GM21367 (cell line): ENCODE measurements at regions not wholly inside any gene's neighbourhood (a gene's known extent, or its start where the extent isn't known, plus 50 kb on each side); places are given as distances from the start of the nearest gene placed in this dataset.
"Not testable (repeated sequence)": the region's sequence is repeated elsewhere in the genome, so short reads cannot be mapped to it uniquely, and the experiment has no call there.

Experiments used
- ATAC-seq: cut with Tn5 transposase; IDR thresholded peaks from one replicate; pipeline ENCODE4 v1.9.1; 2021; ENCODE audit not compliant: unreplicated experiment

DNA sequence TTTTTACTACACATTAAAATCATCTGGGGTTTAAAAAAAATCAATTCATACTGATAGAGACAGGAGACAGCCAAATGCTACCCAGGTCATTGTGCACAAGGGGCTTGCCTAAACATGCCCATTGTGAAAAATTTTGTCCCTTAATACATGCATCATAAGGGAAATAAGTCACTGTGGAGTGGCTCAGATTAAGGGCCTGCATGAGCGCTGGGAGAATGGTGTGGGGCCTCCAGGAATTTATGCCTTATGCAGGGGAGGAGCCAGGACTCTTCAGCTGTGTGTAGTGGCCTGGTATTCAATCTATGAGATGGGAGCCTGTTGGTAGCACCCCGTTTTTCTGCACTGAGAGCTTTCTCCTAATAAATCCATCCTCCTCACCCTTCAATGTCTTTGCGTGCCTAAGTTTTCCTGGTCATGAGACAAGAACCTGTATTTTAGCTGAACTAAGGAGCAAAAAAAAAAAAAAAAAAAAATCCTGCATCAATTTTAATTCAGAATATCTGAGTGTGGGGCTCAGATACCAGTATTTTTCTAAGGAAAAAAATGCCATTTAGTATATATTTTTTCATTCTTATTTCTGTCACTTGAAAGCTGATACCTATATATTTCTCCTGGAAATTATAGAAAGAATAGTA is 997.6 kb upstream of the ATXN8OS start:
- ATAC-seq, result no peak

- ATAC-seq, result no peak
Measured at GRCh38 chr13:69108486-69108885, 999.1 kb upstream of the ATXN8OS start.

- ATAC-seq, result no peak
Measured at GRCh38 chr13:69107436-69107835, 1000.2 kb upstream of the ATXN8OS start.

DNA sequence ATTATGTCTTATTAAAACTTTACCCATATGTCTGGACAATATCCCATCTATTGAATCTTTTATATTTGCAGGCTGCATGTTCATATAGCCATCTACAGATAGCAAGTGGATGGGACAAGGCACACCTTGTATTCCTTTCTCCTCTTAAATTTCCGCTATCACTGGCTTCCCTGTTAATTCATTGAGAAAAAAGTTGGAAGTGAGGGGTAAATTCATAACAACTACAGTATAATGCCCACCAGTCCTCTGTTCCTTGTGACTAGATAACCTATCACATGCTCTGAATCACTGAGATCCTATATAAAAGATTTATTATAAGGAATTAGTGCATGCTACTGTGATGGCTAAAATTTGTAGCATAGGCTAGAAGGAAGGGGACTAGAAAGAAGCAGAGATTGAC is 1005.8 kb upstream of the ATXN8OS start:
- ATAC-seq, result no peak

GRCh38 chr13:69094485-69094884 is 1013.1 kb upstream of the ATXN8OS start:
- no peak for ATAC-seq

- no peak for ATAC-seq
Measured at GRCh38 chr13:69092615-69093322, 1014.9 kb upstream of the ATXN8OS start.

DNA sequence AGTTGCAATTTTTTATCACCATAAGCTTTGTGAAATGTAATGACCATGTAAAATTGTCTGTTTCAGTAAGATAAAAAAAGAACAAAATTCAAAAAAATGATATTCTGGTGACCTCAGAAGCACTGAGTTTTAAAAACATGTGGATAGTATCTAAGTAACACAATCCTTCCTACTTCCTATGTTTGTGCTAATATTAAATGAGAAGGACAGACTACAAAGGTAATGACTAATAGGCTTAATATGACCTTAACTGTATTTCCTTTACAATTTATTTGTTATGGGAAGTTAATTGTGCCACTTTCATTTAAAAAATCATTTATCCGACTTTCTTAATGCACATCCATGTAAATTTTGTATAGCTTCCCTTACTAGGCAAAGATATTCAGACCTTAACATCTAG is 1030.4 kb upstream of the ATXN8OS start:
- no peak for ATAC-seq

GRCh38 chr13:69069554-69070133 is 1038.0 kb upstream of the ATXN8OS start:
- no peak for ATAC-seq

DNA sequence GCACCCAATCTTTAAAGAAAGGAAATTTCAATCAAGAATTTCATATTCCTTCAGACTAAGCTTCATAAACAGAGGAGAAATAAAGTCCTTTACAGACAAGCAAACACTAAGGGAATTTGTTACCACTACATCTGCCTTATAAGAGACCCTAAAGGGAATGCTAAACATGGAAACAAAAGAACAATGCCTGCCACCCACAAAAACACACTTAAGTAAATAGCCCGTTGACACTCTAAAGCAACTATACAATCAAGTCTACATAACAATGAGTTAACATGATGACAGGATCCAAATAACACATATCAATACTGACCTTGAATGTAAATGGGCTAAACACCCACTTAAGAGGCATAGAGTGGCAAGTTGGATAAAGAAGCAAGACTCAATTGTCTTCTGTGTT is 1056.9 kb upstream of the ATXN8OS start:
- ATAC-seq, result no peak

DNA sequence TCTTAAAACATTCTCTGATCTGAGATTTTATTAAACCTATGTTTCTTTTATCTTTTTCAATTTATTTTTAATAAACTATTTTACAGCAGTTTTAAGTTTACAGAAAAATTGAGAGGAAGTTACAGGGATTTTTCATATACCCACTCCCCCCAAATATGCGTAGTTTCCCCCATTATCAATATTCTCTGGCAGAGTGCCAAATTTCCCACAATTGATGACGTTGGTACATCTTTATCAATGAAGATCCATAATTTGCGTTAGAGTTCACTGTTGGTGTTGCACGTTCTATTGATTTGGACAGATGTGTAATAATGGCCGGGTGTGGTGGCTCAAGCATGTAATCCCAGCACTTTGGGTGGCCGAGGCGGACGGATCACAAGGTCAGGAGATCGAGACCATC is 1063.0 kb upstream of the ATXN8OS start:
- no peak for ATAC-seq

DNA sequence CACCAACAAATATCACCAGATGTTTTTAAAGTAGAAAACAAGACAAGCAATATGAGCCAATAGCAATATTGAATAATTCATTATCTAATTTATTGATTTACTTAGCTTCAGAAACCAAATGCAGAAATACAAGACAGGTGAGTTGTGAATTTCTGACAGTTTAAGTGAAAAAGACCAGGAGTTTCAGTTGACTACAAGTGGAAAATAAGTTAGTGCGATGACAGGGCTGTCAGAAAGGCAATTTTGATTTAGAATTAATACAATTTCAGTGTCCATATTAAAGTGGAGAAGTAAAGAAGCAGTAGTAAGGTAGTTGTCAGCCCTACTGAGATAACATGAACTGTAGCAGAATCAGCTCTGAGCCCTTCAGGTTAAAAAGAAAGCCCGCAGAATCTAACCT is 1066.7 kb upstream of the ATXN8OS start:
- ATAC-seq, result no peak

- no peak for ATAC-seq
Measured at GRCh38 chr13:69035771-69036170, 1071.9 kb upstream of the ATXN8OS start.

- ATAC-seq, result no peak
Measured at GRCh38 chr13:69028936-69029335, 1078.7 kb upstream of the ATXN8OS start.

GRCh38 chr13:69020120-69020519 is 1087.5 kb upstream of the ATXN8OS start:
- no peak for ATAC-seq

- ATAC-seq, result not testable (repeated sequence)
Measured at GRCh38 chr13:69018173-69018572, 1089.5 kb upstream of the ATXN8OS start.

GRCh38 chr13:69010789-69011188 is 1096.8 kb upstream of the ATXN8OS start:
- ATAC-seq, result no peak

GRCh38 chr13:69008499-69008898 is 1099.1 kb upstream of the ATXN8OS start:
- no peak for ATAC-seq

GRCh38 chr13:68998056-68998455 is 1109.6 kb upstream of the ATXN8OS start:
- no peak for ATAC-seq

GRCh38 chr13:68996668-68997025 is 1111.0 kb upstream of the ATXN8OS start:
- ATAC-seq, result no peak

GRCh38 chr13:68995972-68996667 is 1111.5 kb upstream of the ATXN8OS start:
- no peak for ATAC-seq

DNA sequence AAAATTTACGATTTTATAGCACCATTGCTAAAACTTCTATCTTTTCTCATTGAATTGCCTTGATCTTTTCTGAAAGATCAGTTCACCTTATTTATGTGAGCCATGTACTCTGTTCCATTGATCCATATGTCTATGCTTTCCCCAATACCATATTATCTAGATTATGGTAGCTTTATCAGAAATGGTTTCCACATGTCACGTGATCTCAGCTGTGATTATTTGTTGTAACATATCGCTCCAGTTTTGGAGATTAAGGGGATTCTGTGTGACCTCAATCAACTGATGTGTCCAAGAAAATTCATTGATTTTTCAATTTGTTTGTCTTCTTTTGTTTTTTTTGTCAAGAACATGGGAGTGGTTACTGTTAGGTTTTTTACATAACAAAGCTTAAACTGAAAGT is 1114.5 kb upstream of the ATXN8OS start:
- ATAC-seq, result no peak

- no peak for ATAC-seq
Measured at GRCh38 chr13:68988176-68988575, 1119.5 kb upstream of the ATXN8OS start.
